ENCODE measurements at regions not wholly inside any gene's neighbourhood (a gene's known extent, or its start where the extent isn't known, plus 50 kb on each side); places are given as distances from the start of the nearest gene placed in this dataset.

DNA sequence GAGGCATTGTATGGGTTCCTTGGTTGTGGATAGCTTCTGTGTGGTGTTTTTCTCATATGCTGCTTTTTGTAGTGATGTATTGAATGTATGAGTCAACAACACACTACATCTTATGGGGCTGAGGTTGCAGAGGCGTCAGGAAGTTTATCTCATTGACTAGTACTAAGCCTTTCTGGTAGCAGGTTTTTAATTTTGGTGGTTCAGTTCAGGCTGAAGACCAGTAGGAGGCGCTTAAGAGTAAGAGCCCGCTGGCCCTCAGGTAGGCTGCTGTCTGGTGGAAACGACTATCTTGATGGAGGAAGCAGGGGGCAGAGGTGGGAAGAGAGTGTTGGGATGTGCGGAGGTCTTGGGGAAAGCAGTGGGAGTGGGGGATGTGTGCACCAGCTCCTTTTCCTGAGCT, 62.4 kb downstream of the RTP4 start:
- no peak for TF ChIP-seq CTCF (IDR thresholded peaks at IDR 0.05; ENCODE audit: borderline replicate concordance, extremely low read depth, low read length, poor library complexity, severe bottlenecking)
- no peak for TF ChIP-seq EZH2 (IDR thresholded peaks at IDR 0.05; ENCODE audit: borderline replicate concordance, low read depth, low read length, severe bottlenecking)

Measured in DND-41 (cell line).